Colonic mucosa (tissue), 4 donors: ENCODE measurements at regions not wholly inside any gene's neighbourhood (a gene's known extent, or its start where the extent isn't known, plus 50 kb on each side); places are given as distances from the start of the nearest gene placed in this dataset.

Experiments used
- DNase-seq: peaks from one replicate; pipeline ENCODE4 v3.0.0-alpha.2; 2020
- H3K27ac ChIP-seq: fragments of 200-600 bp; one replicate; pipeline ENCODE4 v1.8.0; 2021
- H3K27me3 ChIP-seq: fragments of 200-600 bp; one replicate; pipeline ENCODE4 v1.8.0; 2021
- H3K36me3 ChIP-seq: fragments of 200-600 bp; one replicate; pipeline ENCODE4 v1.8.0; 2021
- H3K4me1 ChIP-seq: fragments of 200-600 bp; one replicate; pipeline ENCODE4 v1.8.0; 2021; ENCODE audit warnings: mild to moderate bottlenecking
- H3K4me3 ChIP-seq: fragments of 200-600 bp; one replicate; pipeline ENCODE4 v1.8.0; 2021
- H3K9ac ChIP-seq, 2 donors: one replicate each; pipeline ENCODE4 v1.7.0; 2013; ENCODE audit warnings: control low read depth in 2 of 2, low read depth in 2 of 2, low read length in 2 of 2
- H3K9me3 ChIP-seq: fragments of 200-600 bp; one replicate; pipeline ENCODE4 v1.8.0; 2021
- CTCF ChIP-seq: fragments of 200-600 bp; IDR thresholded peaks from one replicate; pipeline ENCODE4 v1.8.0; 2022; ENCODE audit warnings: antibody characterized with exemption, mild to moderate bottlenecking
- intact Hi-C: fragments of 100-400 bp; cut with DNase I; formaldehyde crosslinking; loops from one replicate; pipeline ENCODE4 v1.14.1; 2022
- donor health status: healthy.
- donor health status: DM: no; HTN: no; CAD: no.
- donor health status: DM: no; HTN: no; CAD: no.

- Histone ChIP-seq H3K36me3 (no peaks in the 10 kb centered on the region), H3K4me1 (no peaks in the 10 kb centered on the region), H3K9ac (no peak overlapping the region), H3K4me3 (no peak overlapping the region), H3K9me3 (no peaks in the 10 kb centered on the region), H3K27me3 (no peaks in the 10 kb centered on the region), H3K27ac (no peak overlapping the region)
- no peak for DNase-seq
- intact Hi-C loops = no loop called here
- no peak for TF ChIP-seq CTCF
Observed at GRCh38 chr20:60795651-60796050, 456.4 kb upstream of the CDH4 start.

- DNase-seq = no peak
- Histone ChIP-seq H3K9ac (no peak overlapping the region), H3K4me1 (no peaks in the 10 kb centered on the region), H3K9me3 (no peaks in the 10 kb centered on the region), H3K4me3 (no peak overlapping the region), H3K27me3 (no peaks in the 10 kb centered on the region), H3K27ac (no peak overlapping the region), H3K36me3 (no peaks in the 10 kb centered on the region)
- intact Hi-C loops = no loop called here
- TF ChIP-seq CTCF = no peak
Observed at GRCh38 chr20:60800185-60800584, 451.9 kb upstream of the CDH4 start.

GRCh38 chr20:60802676-60803075 is 449.4 kb upstream of the CDH4 start:
- no peak overlapping the region for H3K9ac ChIP-seq
- intact Hi-C loops = no loop called here
- H3K4me3 ChIP-seq = no peak overlapping the region
- no peaks in the 10 kb centered on the region for H3K9me3 ChIP-seq
- H3K27ac ChIP-seq = no peak overlapping the region
- no peak for DNase-seq
- H3K36me3 ChIP-seq = no peaks in the 10 kb centered on the region
- H3K4me1 ChIP-seq = no peaks in the 10 kb centered on the region
- TF ChIP-seq CTCF = no peak
- no peaks in the 10 kb centered on the region for H3K27me3 ChIP-seq

- Histone ChIP-seq H3K27me3 (no peaks in the 10 kb centered on the region), H3K9ac (no peak overlapping the region)
- TF ChIP-seq CTCF = no peak
Observed at GRCh38 chr20:60803335-60804055, 448.6 kb upstream of the CDH4 start.

GRCh38 chr20:60804240-60804917 is 447.7 kb upstream of the CDH4 start:
- H3K9ac ChIP-seq = no peak overlapping the region
- no peak for TF ChIP-seq CTCF
- no peaks in the 10 kb centered on the region for H3K9me3 ChIP-seq
- H3K4me3 ChIP-seq = no peak overlapping the region
- H3K36me3 ChIP-seq = no peaks in the 10 kb centered on the region
- intact Hi-C loops = no loop called here
- no peaks in the 10 kb centered on the region for H3K27me3 ChIP-seq
- no peaks in the 10 kb centered on the region for H3K4me1 ChIP-seq
- DNase-seq = no peak
- H3K27ac ChIP-seq = no peak overlapping the region

More at GRCh38 chr20:60803335-60804055, 448.6 kb upstream of the CDH4 start:
- DNase-seq = no peak
- H3K27ac ChIP-seq = no peak overlapping the region
- no peaks in the 10 kb centered on the region for H3K4me1 ChIP-seq
- no peak overlapping the region for H3K4me3 ChIP-seq
- H3K9me3 ChIP-seq = no peaks in the 10 kb centered on the region
- no peaks in the 10 kb centered on the region for H3K36me3 ChIP-seq
- intact Hi-C loops = no loop called here
